ENCODE measurements at regions not wholly inside any gene's neighbourhood (a gene's known extent, or its start where the extent isn't known, plus 50 kb on each side); places are given as distances from the start of the nearest gene placed in this dataset.

- TF ChIP-seq GATA2 (IDR thresholded peaks at IDR 0.05; ENCODE audit: low read depth, low read length), result peak; percentile 38; the same call in 1 of the 2 replicates
- TF ChIP-seq GATA3 (IDR thresholded peaks at IDR 0.05; ENCODE audit: low read depth, low read length), result 0 out of 2 replicates have a peak, but pooled peaks have one; percentile 3
These were observed 600.4 kb upstream of the JAG1 start for GRCh38 chr20:11274141-11274594.

- TF ChIP-seq GATA3 (IDR thresholded peaks at IDR 0.05; ENCODE audit: low read depth, low read length) (no peak), GATA2 (IDR thresholded peaks at IDR 0.05; ENCODE audit: low read depth, low read length) (no peak)
These were observed 601.9 kb upstream of the JAG1 start for GRCh38 chr20:11275740-11276139.

GRCh38 chr20:11277170-11277569, 603.4 kb upstream of the JAG1 start:
- TF ChIP-seq GATA2 (IDR thresholded peaks at IDR 0.05; ENCODE audit: low read depth, low read length) (no peak), GATA3 (IDR thresholded peaks at IDR 0.05; ENCODE audit: low read depth, low read length) (no peak)

GRCh38 chr20:11277858-11278257, 604.1 kb upstream of the JAG1 start:
- TF ChIP-seq GATA2 (IDR thresholded peaks at IDR 0.05; ENCODE audit: low read depth, low read length) (no peak), GATA3 (IDR thresholded peaks at IDR 0.05; ENCODE audit: low read depth, low read length) (no peak)

- TF ChIP-seq GATA2 (IDR thresholded peaks at IDR 0.05; ENCODE audit: low read depth, low read length) (no peak), GATA3 (IDR thresholded peaks at IDR 0.05; ENCODE audit: low read depth, low read length) (no peak)
These were observed 604.7 kb upstream of the JAG1 start for GRCh38 chr20:11278461-11278860.

- TF ChIP-seq GATA3 (IDR thresholded peaks at IDR 0.05; ENCODE audit: low read depth, low read length) (no peak), GATA2 (IDR thresholded peaks at IDR 0.05; ENCODE audit: low read depth, low read length) (no peak)
These were observed 607.4 kb upstream of the JAG1 start for GRCh38 chr20:11281240-11281639.

GRCh38 chr20:11281768-11282167, 608.0 kb upstream of the JAG1 start:
- TF ChIP-seq GATA3 (IDR thresholded peaks at IDR 0.05; ENCODE audit: low read depth, low read length) (no peak), GATA2 (IDR thresholded peaks at IDR 0.05; ENCODE audit: low read depth, low read length) (no peak)

- no peak for TF ChIP-seq GATA2 (IDR thresholded peaks at IDR 0.05; ENCODE audit: low read depth, low read length)
- no peak for TF ChIP-seq GATA3 (IDR thresholded peaks at IDR 0.05; ENCODE audit: low read depth, low read length)
These were observed 613.3 kb upstream of the JAG1 start for GRCh38 chr20:11287126-11287525.

- no peak for TF ChIP-seq GATA3 (IDR thresholded peaks at IDR 0.05; ENCODE audit: low read depth, low read length)
- no peak for TF ChIP-seq GATA2 (IDR thresholded peaks at IDR 0.05; ENCODE audit: low read depth, low read length)
These were observed 621.5 kb upstream of the BTBD3 start for GRCh38 chr20:11296221-11296620.

- TF ChIP-seq GATA3 (IDR thresholded peaks at IDR 0.05; ENCODE audit: low read depth, low read length) (no peak), GATA2 (IDR thresholded peaks at IDR 0.05; ENCODE audit: low read depth, low read length) (no peak)
These were observed 620.7 kb upstream of the BTBD3 start for GRCh38 chr20:11296951-11297350.

- TF ChIP-seq GATA2 (IDR thresholded peaks at IDR 0.05; ENCODE audit: low read depth, low read length) (no peak), GATA3 (IDR thresholded peaks at IDR 0.05; ENCODE audit: low read depth, low read length) (no peak)
These were observed 616.0 kb upstream of the BTBD3 start for GRCh38 chr20:11301699-11302098.

- no peak for TF ChIP-seq GATA2 (IDR thresholded peaks at IDR 0.05; ENCODE audit: low read depth, low read length)
- TF ChIP-seq GATA3 (IDR thresholded peaks at IDR 0.05; ENCODE audit: low read depth, low read length), result no peak
These were observed 615.3 kb upstream of the BTBD3 start for GRCh38 chr20:11302436-11302835.

- TF ChIP-seq GATA3 (IDR thresholded peaks at IDR 0.05; ENCODE audit: low read depth, low read length), result no peak
- no peak for TF ChIP-seq GATA2 (IDR thresholded peaks at IDR 0.05; ENCODE audit: low read depth, low read length)
These were observed 612.9 kb upstream of the BTBD3 start for GRCh38 chr20:11304795-11305194.

GRCh38 chr20:11305406-11305805, 612.3 kb upstream of the BTBD3 start:
- TF ChIP-seq GATA2 (IDR thresholded peaks at IDR 0.05; ENCODE audit: low read depth, low read length) (no peak), GATA3 (IDR thresholded peaks at IDR 0.05; ENCODE audit: low read depth, low read length) (no peak)

- no peak for TF ChIP-seq GATA3 (IDR thresholded peaks at IDR 0.05; ENCODE audit: low read depth, low read length)
- TF ChIP-seq GATA2 (IDR thresholded peaks at IDR 0.05; ENCODE audit: low read depth, low read length), result no peak
These were observed 606.0 kb upstream of the BTBD3 start for GRCh38 chr20:11311659-11312224.

GRCh38 chr20:11315525-11315924, 602.2 kb upstream of the BTBD3 start:
- TF ChIP-seq GATA2 (IDR thresholded peaks at IDR 0.05; ENCODE audit: low read depth, low read length), result no peak
- TF ChIP-seq GATA3 (IDR thresholded peaks at IDR 0.05; ENCODE audit: low read depth, low read length), result no peak

Data from SH-SY5Y (cell line).